ENCODE measurements at regions not wholly inside any gene's neighbourhood (a gene's known extent, or its start where the extent isn't known, plus 50 kb on each side); places are given as distances from the start of the nearest gene placed in this dataset.

GRCh38 chr2:569681-570080 is 107.5 kb downstream of the TMEM18 start:
- H3K27ac ChIP-seq (ENCODE audit: low read depth in 1 of 2, low read length in 2 of 2): no peak overlapping the region
- Mint-ChIP-seq H3K4me1 (ENCODE audit: low read depth) (no peaks in the 10 kb centered on the region), H3K36me3 (ENCODE audit: low read depth) (peaks cover 5% of the 10 kb centered on the region), H3K27ac (no peak overlapping the region), H3K9me3 (peaks cover 9% of the 10 kb centered on the region), H3K27me3 (peaks cover 80% of the 10 kb centered on the region), H3K4me3 (no peak overlapping the region)
- CTCF ChIA-PET: no interaction called here
- TF ChIP-seq, protein P1, sequence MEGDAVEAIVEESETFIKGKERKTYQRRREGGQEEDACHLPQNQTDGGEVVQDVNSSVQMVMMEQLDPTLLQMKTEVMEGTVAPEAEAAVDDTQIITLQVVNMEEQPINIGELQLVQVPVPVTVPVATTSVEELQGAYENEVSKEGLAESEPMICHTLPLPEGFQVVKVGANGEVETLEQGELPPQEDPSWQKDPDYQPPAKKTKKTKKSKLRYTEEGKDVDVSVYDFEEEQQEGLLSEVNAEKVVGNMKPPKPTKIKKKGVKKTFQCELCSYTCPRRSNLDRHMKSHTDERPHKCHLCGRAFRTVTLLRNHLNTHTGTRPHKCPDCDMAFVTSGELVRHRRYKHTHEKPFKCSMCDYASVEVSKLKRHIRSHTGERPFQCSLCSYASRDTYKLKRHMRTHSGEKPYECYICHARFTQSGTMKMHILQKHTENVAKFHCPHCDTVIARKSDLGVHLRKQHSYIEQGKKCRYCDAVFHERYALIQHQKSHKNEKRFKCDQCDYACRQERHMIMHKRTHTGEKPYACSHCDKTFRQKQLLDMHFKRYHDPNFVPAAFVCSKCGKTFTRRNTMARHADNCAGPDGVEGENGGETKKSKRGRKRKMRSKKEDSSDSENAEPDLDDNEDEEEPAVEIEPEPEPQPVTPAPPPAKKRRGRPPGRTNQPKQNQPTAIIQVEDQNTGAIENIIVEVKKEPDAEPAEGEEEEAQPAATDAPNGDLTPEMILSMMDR (IDR thresholded peaks at IDR 0.05): no peak
- peaks cover 0 to 6% of the 10 kb centered on the region in 2 experiments for H3K9me3 ChIP-seq (ENCODE audit: control insufficient read depth in 1 of 2, insufficient read depth in 1 of 2, low read length in 2 of 2)
- H3K36me3 ChIP-seq (ENCODE audit: insufficient read depth, low read length): no peaks in the 10 kb centered on the region
- POLR2A ChIA-PET: no interaction called here
- DNase-seq (no peak), ATAC-seq (ENCODE audit: poor library complexity) (no peak)
- intact Hi-C loops (cut with DNase I, micrococcal nuclease): no loop called here
- no peaks in the 10 kb centered on the region for H3K4me1 ChIP-seq (ENCODE audit: insufficient read depth, low read length)
- H3K4me3 ChIP-seq (ENCODE audit: low read length): no peak overlapping the region
- H3K27me3 ChIP-seq (ENCODE audit: control insufficient read depth in 1 of 2, insufficient read depth in 2 of 2, low read length in 2 of 2): peaks cover 0 to 4% of the 10 kb centered on the region in 2 experiments

GRCh38 chr2:568639-569235 is 108.5 kb downstream of the TMEM18 start:
- POLR2A ChIA-PET: no interaction called here
- H3K4me3 Mint-ChIP-seq: no peak overlapping the region
- H3K27ac Mint-ChIP-seq: no peak overlapping the region
- intact Hi-C loops (cut with DNase I, micrococcal nuclease): no loop called here
- H3K9me3 Mint-ChIP-seq: peaks cover 9% of the 10 kb centered on the region
- no peaks in the 10 kb centered on the region for H3K36me3 Mint-ChIP-seq (ENCODE audit: low read depth)
- Histone ChIP-seq H3K27me3 (ENCODE audit: control insufficient read depth in 1 of 2, insufficient read depth in 2 of 2, low read length in 2 of 2) (peaks cover 0 to 4% of the 10 kb centered on the region in 2 experiments), H3K9me3 (ENCODE audit: control insufficient read depth in 1 of 2, insufficient read depth in 1 of 2, low read length in 2 of 2) (peaks cover 0 to under 1% of the 10 kb centered on the region in 2 experiments), H3K36me3 (ENCODE audit: insufficient read depth, low read length) (no peaks in the 10 kb centered on the region), H3K27ac (ENCODE audit: low read depth in 1 of 2, low read length in 2 of 2) (no peak overlapping the region), H3K4me1 (ENCODE audit: insufficient read depth, low read length) (no peaks in the 10 kb centered on the region), H3K4me3 (ENCODE audit: low read length) (no peak overlapping the region)
- H3K27me3 Mint-ChIP-seq: peaks cover 83% of the 10 kb centered on the region
- TF ChIP-seq, protein P1 (IDR thresholded peaks at IDR 0.05): no peak
- CTCF ChIA-PET: no interaction called here
- no peaks in the 10 kb centered on the region for H3K4me1 Mint-ChIP-seq (ENCODE audit: low read depth)
- ATAC-seq (ENCODE audit: poor library complexity) (no peak), DNase-seq (no peak)

GRCh38 chr2:567865-568638 is 109.2 kb downstream of the TMEM18 start:
- TF ChIP-seq, protein P1 (IDR thresholded peaks at IDR 0.05): no peak
- peaks cover 83% of the 10 kb centered on the region for H3K27me3 Mint-ChIP-seq

More at GRCh38 chr2:567865-568638, 109.2 kb downstream of the TMEM18 start:
- Mint-ChIP-seq H3K36me3 (ENCODE audit: low read depth) (no peaks in the 10 kb centered on the region), H3K4me3 (no peak overlapping the region), H3K27ac (no peak overlapping the region), H3K4me1 (ENCODE audit: low read depth) (no peaks in the 10 kb centered on the region), H3K9me3 (peaks cover 9% of the 10 kb centered on the region)
- Histone ChIP-seq H3K4me3 (ENCODE audit: low read length) (no peak overlapping the region), H3K36me3 (ENCODE audit: insufficient read depth, low read length) (no peaks in the 10 kb centered on the region), H3K27ac (ENCODE audit: low read depth in 1 of 2, low read length in 2 of 2) (no peak overlapping the region), H3K27me3 (ENCODE audit: control insufficient read depth in 1 of 2, insufficient read depth in 2 of 2, low read length in 2 of 2) (peaks cover 0 to 4% of the 10 kb centered on the region in 2 experiments), H3K4me1 (ENCODE audit: insufficient read depth, low read length) (no peaks in the 10 kb centered on the region), H3K9me3 (ENCODE audit: control insufficient read depth in 1 of 2, insufficient read depth in 1 of 2, low read length in 2 of 2) (no peaks in the 10 kb centered on the region)
- DNase-seq: no peak
- CTCF ChIA-PET: no interaction called here
- POLR2A ChIA-PET: no interaction called here
- ATAC-seq (ENCODE audit: poor library complexity): no peak
- intact Hi-C loops (cut with DNase I, micrococcal nuclease): no loop called here

All from CD4-positive, alpha-beta T cell (primary cell).